Activated naive CD8-positive, alpha-beta T cell treated with anti-CD3 and anti-CD28 coated beads, Interleukin-2, amount 50 U/mL, for 24 hours (primary cell): ENCODE measurements at regions not wholly inside any gene's neighbourhood (a gene's known extent, or its start where the extent isn't known, plus 50 kb on each side); places are given as distances from the start of the nearest gene placed in this dataset.
A peak's percentile ranks its signal among the peaks of the same experiment; 100 is the strongest.
"Not testable (repeated sequence)": the region's sequence is repeated elsewhere in the genome, so short reads cannot be mapped to it uniquely, and the experiment has no call there.

Experiments
- ATAC-seq: fragments of 150-1000 bp; cut with Tn5 transposase; one replicate; pipeline ENCODE4 v1.10.0; 2021
- DNase-seq: peaks from one replicate; pipeline ENCODE4 v3.0.0; 2021
- H3K27ac Mint-ChIP-seq: one replicate; pipeline ENCODE4 v1.8.0; 2021; ENCODE audit warnings: mild to moderate bottlenecking, mixed read lengths
- H3K27me3 Mint-ChIP-seq: one replicate; pipeline ENCODE4 v1.8.0; 2021; ENCODE audit warnings: mixed read lengths
- H3K36me3 Mint-ChIP-seq: one replicate; pipeline ENCODE4 v1.8.0; 2021; ENCODE audit warnings: low read depth, mixed read lengths
- H3K4me1 Mint-ChIP-seq: one replicate; pipeline ENCODE4 v1.8.0; 2021; ENCODE audit warnings: mixed read lengths
- H3K4me3 Mint-ChIP-seq: one replicate; pipeline ENCODE4 v1.8.0; 2021; ENCODE audit warnings: mild to moderate bottlenecking, moderate library complexity, mixed read lengths
- H3K9me3 Mint-ChIP-seq: one replicate; pipeline ENCODE4 v1.8.0; 2021; ENCODE audit warnings: mixed read lengths

DNA sequence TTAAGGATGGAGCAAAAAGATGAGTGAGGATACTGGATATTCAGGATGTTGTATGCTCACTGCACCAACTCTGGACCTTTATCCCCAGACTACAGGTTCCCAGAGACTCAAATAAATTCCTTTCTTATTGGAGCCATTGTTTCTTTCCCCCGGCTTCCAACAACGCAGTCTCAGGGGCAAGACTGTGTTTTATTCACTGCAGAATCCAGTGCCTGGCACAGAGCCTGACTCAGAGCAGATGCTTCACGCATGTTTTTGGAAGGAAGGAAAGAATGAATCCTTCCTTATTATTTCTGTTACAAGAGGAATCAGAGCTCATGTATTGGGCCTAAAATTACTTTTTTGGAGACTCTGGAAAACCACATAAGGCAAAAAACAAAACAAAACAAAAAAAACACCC is 96.0 kb upstream of the VGLL4 start:
- no peaks in the 10 kb centered on the region for H3K4me1 Mint-ChIP-seq
- DNase-seq (no peak), ATAC-seq (no peak)
- H3K27me3 Mint-ChIP-seq, result peaks cover 2% of the 10 kb centered on the region
- no peaks in the 10 kb centered on the region for H3K36me3 Mint-ChIP-seq
- no peak overlapping the region for H3K27ac Mint-ChIP-seq
- no peak overlapping the region for H3K4me3 Mint-ChIP-seq
- H3K9me3 Mint-ChIP-seq, result no peaks in the 10 kb centered on the region

DNA sequence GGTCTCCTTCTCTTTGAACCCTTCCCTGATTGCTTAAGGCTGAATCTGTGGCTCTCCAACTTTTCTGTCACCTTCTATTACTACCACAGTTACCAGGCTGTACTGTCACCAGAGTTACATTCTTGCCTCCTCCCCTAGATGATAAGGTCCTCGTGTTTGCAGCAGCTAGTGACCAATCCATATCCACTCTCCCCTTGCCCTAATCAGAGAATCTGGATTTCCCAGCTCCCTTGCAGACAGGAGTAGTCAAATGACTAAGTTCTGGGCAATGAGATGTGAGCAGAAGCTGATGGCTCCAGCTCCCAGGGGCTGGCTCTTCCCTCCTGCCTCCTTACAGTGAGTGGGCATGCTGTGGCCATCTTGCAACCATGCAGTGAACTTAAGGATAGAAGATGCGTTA is 95.4 kb upstream of the VGLL4 start:
- Mint-ChIP-seq H3K4me1 (no peaks in the 10 kb centered on the region), H3K9me3 (no peaks in the 10 kb centered on the region), H3K4me3 (no peak overlapping the region), H3K27me3 (peaks cover 2% of the 10 kb centered on the region), H3K36me3 (no peaks in the 10 kb centered on the region), H3K27ac (no peak overlapping the region)
- ATAC-seq (no peak), DNase-seq (no peak)

DNA sequence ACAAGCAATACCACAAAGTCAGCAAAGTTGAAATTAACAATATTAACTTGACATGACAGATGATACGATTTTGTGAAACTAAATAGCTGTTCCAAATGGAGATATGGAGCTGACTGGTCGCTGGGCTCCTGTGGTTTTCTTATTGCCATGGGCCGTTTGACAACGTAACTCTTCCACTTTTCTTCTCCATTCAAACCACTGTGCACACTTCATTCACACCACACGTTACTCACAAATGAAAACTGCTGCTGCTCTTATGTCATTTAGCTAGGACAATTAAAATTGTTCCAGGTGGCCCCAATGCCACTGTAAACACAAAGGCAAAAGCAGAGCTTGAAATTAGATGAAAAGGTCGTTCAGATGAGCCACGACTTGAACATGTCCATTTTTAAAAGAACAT is 94.0 kb upstream of the VGLL4 start:
- ATAC-seq (no peak), DNase-seq (no peak)
- Mint-ChIP-seq H3K9me3 (no peaks in the 10 kb centered on the region), H3K4me1 (no peaks in the 10 kb centered on the region), H3K4me3 (no peak overlapping the region), H3K27me3 (peaks cover 2% of the 10 kb centered on the region), H3K36me3 (no peaks in the 10 kb centered on the region), H3K27ac (no peak overlapping the region)

DNA sequence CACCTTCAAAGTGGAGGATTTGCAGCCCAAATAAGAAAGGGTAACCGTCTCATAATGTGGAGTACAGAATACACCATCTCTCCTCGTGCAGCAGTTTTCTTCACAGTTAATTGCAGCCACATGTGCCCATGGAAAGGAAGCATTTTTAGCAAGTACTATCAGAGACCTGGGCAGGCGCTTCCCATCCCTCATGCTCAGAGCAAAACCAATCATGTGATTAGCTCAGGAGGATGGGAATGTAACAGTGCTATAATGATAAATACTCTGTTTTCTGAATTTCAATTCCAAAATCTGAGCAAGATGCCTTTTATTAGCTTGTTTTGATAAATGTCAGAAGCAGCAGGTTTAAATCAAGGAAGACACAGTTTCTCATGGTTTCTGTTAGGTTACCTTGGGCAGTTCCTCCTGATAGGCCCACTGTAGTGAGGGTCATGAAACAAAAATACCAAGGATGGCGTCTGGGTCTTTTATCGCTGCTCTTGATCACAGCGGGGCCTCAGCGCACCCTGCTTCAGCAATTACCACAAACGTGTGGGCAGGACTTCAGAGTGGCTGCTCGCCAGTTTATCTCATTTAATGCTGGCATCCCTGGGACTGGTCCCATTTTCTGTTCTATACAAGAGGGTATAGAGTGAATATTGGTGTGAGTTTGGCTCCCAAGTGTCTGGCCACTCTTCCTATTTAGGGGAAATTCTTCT is 92.6 kb upstream of the VGLL4 start:
- Mint-ChIP-seq H3K27me3 (peaks cover 2% of the 10 kb centered on the region), H3K36me3 (no peaks in the 10 kb centered on the region), H3K4me3 (no peak overlapping the region), H3K27ac (no peak overlapping the region), H3K9me3 (no peaks in the 10 kb centered on the region), H3K4me1 (no peaks in the 10 kb centered on the region)
- DNase-seq (no peak), ATAC-seq (no peak)

DNA sequence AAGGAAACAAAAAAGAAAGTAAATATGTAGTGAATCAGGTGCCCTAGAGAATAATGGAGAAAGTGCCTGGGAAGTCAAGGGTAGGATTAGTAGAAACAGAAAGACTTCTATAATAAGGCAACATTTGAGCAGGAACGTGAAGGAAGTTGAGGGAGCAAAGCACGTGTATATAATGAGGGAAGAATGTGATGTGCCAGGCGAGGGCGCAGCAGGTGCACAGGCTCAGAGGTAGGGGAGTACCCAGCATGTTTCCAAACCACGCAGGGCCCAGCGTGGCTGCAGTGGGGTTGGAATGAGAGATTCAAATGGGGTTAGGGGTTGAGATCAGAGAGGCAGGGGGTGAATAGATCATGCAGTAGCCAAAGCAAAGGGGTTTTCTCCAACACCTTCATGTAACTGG is 91.9 kb upstream of the VGLL4 start:
- Mint-ChIP-seq H3K27me3 (peaks cover 4% of the 10 kb centered on the region), H3K36me3 (no peaks in the 10 kb centered on the region)

DNA sequence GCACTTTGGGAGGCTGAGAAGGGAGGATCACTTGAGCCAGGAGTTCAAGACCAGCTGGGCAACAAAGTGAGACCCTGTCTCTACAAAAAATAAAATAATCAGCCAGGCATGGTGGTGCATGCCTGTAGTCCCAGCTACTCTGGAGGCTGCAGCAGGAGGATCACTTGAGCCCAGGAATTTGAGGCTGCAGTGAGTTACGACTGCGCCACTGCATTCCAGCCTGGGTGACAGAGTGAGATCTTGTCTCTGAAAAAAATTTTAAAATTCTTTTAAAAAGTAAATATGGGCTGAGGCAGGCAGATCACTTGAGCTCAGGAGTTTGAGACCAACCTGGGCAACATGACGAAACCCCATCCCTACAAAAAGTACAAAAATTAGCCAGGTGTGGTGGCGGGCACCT is 91.4 kb upstream of the VGLL4 start:
- H3K36me3 Mint-ChIP-seq, H3K9me3 Mint-ChIP-seq, DNase-seq, H3K27me3 Mint-ChIP-seq, ATAC-seq, H3K4me1 Mint-ChIP-seq, H3K4me3 Mint-ChIP-seq, H3K27ac Mint-ChIP-seq: not testable (repeated sequence)

More for the DNA sequence above, 91.9 kb upstream of the VGLL4 start:
- Mint-ChIP-seq H3K9me3 (no peaks in the 10 kb centered on the region), H3K4me3 (no peak overlapping the region), H3K27ac (no peak overlapping the region), H3K4me1 (no peaks in the 10 kb centered on the region)
- ATAC-seq (no peak), DNase-seq (no peak)

DNA sequence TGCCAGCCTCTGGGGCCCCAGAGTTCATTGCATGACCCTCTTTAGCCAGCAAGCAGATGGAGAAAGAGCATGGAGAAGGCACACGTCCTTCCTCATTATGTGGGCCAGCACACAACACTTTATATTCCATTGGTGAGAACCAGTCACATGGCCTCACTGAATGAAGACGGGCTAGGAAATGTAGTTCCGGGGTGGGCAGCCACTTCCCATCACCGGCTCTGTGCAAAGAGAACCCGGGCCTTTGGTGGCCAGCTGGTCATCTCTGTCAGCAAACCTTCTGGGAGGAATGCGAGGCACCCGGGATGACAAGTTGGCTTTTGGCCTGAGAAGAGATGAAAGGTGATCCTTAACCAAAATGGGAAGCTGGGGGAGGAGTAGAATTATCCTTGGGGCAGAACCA is 90.2 kb upstream of the VGLL4 start:
- H3K9me3 Mint-ChIP-seq, result no peaks in the 10 kb centered on the region
- DNase-seq, result no peak
- H3K27me3 Mint-ChIP-seq, result peaks cover 5% of the 10 kb centered on the region
- H3K4me3 Mint-ChIP-seq, result no peak overlapping the region
- no peak for ATAC-seq
- H3K27ac Mint-ChIP-seq, result no peak overlapping the region
- H3K36me3 Mint-ChIP-seq, result no peaks in the 10 kb centered on the region
- H3K4me1 Mint-ChIP-seq, result no peaks in the 10 kb centered on the region

DNA sequence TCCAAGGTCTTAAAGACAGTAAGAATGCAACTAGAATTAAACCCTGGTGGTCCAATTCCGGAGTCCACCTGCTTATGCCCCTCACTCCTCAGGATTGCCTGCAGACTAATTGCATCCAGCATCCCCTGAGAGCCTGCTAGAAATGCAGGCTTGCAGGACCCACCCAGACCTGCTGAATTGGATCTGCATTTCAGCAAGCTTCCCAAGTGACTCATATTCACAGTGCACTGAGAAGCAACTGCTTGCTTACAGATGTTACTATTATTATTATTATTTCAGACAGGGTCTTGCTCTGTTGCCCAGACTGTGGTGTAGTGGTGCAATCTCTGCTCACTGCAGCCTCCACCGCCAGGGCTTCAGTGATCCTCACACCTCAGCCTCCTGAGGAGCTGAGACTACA is 83.5 kb upstream of the VGLL4 start:
- ATAC-seq, result no peak
- Mint-ChIP-seq H3K9me3 (no peaks in the 10 kb centered on the region), H3K27me3 (peaks cover 14% of the 10 kb centered on the region), H3K4me3 (no peak overlapping the region), H3K4me1 (peaks cover 4% of the 10 kb centered on the region), H3K27ac (no peak overlapping the region), H3K36me3 (no peaks in the 10 kb centered on the region)
- no peak for DNase-seq

DNA sequence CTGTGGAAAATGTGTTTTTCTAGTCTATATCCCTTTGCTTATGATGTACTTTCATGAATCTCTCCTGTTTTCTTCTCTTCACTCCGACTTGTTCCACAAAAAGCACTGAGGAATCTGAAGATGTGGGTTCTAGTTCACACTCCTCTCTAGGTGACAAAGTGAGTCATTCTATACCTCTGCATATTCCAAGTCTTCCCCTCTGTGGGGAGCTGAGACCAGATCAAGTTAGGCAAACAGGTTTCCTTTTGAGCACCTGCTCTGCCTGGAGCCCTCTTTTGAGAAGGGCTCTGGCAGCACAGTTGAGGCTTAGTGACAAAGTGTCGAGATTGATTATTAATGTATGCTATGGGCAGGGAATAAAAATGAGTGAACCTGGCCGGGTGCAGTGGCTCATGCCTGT is 82.4 kb upstream of the VGLL4 start:
- H3K36me3 Mint-ChIP-seq, result no peaks in the 10 kb centered on the region
- ATAC-seq, result no peak
- H3K4me1 Mint-ChIP-seq, result peaks cover 4% of the 10 kb centered on the region
- no peaks in the 10 kb centered on the region for H3K9me3 Mint-ChIP-seq
- no peak overlapping the region for H3K27ac Mint-ChIP-seq
- no peak for DNase-seq
- H3K27me3 Mint-ChIP-seq, result peaks cover 20% of the 10 kb centered on the region
- no peak overlapping the region for H3K4me3 Mint-ChIP-seq

DNA sequence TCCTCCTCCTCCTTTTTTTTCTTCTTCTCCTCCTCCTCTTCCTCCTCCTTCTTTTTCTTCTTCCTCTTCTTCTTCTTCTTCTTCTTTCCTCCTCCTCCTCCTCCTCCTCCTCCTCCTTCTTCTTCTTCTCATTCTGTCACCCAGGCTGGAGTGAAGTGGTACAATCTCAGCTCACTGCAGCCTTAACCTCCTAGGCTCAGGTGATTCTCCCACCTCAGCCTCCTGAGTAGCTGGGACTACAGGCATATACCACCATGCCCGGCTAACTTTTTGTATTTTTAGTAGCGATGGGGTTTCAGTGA is 81.6 kb upstream of the VGLL4 start:
- H3K4me1 Mint-ChIP-seq, DNase-seq, H3K27ac Mint-ChIP-seq, H3K36me3 Mint-ChIP-seq, H3K4me3 Mint-ChIP-seq, H3K9me3 Mint-ChIP-seq, ATAC-seq: not testable (repeated sequence)
- peaks cover 23% of the 10 kb centered on the region for H3K27me3 Mint-ChIP-seq

DNA sequence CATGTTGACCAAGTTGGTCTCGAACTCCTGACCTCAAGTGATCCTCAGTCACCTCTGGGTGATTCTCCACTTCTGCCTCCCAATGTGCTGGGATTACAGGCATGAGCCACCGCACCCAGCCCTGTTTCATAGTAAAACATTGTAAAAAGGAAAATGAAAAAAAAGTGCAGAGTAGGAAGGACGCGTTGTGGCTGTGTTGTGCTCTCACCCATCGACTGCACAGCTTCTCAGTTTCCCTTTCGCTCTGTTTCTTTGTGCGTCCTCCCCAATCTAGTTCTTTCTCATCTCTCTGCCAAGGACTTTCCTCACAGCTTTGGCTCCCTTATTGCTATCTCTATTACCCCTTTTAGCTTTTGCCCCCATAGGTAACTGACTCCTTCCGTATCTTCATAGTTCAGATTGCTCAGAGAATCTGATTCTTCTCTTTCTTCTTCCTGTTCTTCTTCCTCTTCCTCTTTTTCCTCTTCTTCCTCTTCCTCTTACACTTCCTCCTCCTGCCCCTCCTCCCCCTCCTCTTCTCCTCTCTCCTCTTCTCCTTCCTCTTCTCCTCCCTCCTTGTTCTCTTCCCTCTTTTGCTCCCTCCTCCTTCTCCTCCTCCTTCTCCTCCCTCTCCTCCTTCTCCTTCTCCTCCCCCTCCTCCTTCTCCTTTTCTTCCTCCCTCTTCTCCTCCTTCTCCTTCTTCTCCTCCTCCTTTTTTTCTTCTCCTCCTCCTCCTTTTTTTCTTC is 81.1 kb upstream of the VGLL4 start:
- no peak overlapping the region for H3K27ac Mint-ChIP-seq
- H3K27me3 Mint-ChIP-seq, result peaks cover 23% of the 10 kb centered on the region
- H3K36me3 Mint-ChIP-seq, result no peaks in the 10 kb centered on the region
- DNase-seq (no peak), ATAC-seq (no peak)
- peaks cover 8% of the 10 kb centered on the region for H3K4me1 Mint-ChIP-seq
- H3K4me3 Mint-ChIP-seq, result peak overlapping the region; percentile 44
- H3K9me3 Mint-ChIP-seq, result no peaks in the 10 kb centered on the region

DNA sequence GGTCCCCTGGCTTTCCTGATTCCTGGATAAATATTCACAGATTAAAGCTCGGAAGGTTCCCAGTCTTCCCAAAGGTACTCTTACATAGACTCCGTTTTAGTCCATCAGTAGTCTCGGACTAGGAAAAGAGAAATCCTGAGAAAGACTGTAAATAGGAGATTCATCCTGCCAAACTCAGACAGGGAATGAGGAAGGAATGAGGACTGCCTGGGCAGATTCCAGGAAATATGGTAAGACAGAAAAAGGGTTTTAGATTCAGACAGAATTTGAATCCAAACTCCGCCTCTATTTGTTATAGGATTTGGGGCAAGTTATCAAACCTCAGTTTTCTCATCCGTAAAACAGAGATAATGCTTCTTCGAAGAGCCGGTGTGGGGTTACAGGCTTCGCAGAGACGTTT is 77.8 kb upstream of the VGLL4 start:
- peak overlapping the region; percentile 83 for H3K4me3 Mint-ChIP-seq

DNA sequence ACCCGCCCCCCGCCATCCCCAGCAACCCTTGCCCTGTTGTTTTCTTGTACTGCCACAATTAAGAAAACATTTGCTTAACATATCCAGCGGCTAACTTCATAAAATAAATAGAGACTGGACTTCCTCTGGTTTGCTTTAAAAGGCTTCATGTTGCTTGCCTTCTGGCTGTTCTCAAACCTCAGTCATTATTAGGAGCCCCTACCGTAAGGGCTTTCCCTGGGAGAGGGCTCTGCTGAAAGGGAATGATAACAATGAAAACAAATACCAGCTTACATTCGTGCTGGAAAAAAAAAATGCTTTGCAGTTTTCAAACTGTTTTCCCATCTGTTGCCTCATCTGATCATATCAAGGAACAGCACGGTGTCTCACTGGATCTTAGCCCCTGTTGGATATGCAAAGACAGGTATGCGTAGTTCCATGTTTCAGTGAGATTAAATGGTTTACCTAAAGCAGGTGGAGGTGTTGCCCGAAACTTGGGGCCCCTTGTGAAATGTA is 77.2 kb upstream of the VGLL4 start:
- peak overlapping the region; percentile 83 for H3K4me3 Mint-ChIP-seq
- peaks cover 20% of the 10 kb centered on the region for H3K27me3 Mint-ChIP-seq
- DNase-seq (no peak), ATAC-seq (no peak)
- H3K4me1 Mint-ChIP-seq, result peaks cover 19% of the 10 kb centered on the region
- no peaks in the 10 kb centered on the region for H3K9me3 Mint-ChIP-seq
- H3K27ac Mint-ChIP-seq, result peak overlapping the region; percentile 21
- no peaks in the 10 kb centered on the region for H3K36me3 Mint-ChIP-seq

More for the DNA sequence above, 77.8 kb upstream of the VGLL4 start:
- Mint-ChIP-seq H3K36me3 (no peaks in the 10 kb centered on the region), H3K27me3 (peaks cover 23% of the 10 kb centered on the region), H3K27ac (no peak overlapping the region), H3K4me1 (peaks cover 19% of the 10 kb centered on the region), H3K9me3 (no peaks in the 10 kb centered on the region)
- DNase-seq (no peak), ATAC-seq (no peak)

DNA sequence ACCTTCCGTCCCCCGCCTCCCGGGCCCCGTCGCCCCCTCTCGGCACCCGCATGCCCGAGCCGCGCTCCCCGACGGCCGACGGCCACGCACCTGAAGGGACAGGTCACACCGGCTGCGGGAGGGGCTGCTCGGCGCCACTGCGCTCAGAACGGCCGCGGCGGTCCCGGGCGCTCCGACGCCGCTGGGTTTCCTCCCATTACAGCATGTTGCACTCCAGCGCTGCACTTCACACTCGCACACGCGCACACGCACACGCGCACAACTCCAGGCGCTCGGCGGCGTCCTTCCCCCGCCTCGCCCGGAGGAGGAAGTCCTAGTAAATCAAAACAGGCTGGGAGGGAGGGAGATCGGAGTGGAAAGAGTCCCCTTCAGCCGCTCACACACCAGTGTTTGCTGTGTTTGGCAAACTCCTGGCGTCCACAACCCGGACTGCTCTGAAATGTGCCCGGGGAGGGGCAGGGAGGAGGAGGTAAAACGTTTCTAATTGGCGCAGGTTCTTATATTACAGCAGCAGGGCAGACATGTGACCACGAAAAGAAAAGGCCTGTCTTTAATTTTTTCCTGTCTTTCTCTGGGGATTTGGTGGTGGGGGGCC is 76.7 kb upstream of the VGLL4 start:
- H3K27me3 Mint-ChIP-seq, result peaks cover 17% of the 10 kb centered on the region
- H3K4me1 Mint-ChIP-seq, result peaks cover 19% of the 10 kb centered on the region
- peak; percentile 46 for DNase-seq
- peak overlapping the region; percentile 65 for H3K27ac Mint-ChIP-seq
- peak overlapping the region; percentile 83 for H3K4me3 Mint-ChIP-seq
- no peaks in the 10 kb centered on the region for H3K9me3 Mint-ChIP-seq
- peak; percentile 55 for ATAC-seq
- no peaks in the 10 kb centered on the region for H3K36me3 Mint-ChIP-seq
